HG02884 (cell line): ENCODE measurements at regions not wholly inside any gene's neighbourhood (a gene's known extent, or its start where the extent isn't known, plus 50 kb on each side); places are given as distances from the start of the nearest gene placed in this dataset.
"Not testable (repeated sequence)": the region's sequence is repeated elsewhere in the genome, so short reads cannot be mapped to it uniquely, and the experiment has no call there.

Experiments
- ATAC-seq: cut with Tn5 transposase; IDR thresholded peaks from one replicate; pipeline ENCODE4 v1.9.1; 2021; ENCODE audit warnings: mild to moderate bottlenecking, moderate library complexity; ENCODE audit not compliant: unreplicated experiment

DNA sequence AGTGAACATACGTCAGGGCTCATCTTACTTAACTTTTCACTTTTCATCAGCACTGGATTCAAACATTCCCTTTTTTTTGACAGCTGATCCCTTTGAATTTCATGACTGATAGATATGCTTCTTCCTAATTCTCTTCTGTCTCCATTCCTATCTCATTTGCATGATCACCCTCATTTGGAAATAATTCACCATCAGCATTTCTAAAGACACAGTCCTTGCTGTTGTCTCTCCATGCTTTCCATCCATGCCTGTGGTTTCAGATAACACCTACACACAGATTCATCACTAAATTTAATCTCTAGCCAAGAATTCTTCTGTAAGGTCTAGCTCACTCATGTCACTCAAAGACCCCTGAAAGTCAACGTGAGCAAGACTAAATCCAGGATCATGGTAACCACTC lies 228.4 kb upstream of the BTBD3 start:
- ATAC-seq = no peak

DNA sequence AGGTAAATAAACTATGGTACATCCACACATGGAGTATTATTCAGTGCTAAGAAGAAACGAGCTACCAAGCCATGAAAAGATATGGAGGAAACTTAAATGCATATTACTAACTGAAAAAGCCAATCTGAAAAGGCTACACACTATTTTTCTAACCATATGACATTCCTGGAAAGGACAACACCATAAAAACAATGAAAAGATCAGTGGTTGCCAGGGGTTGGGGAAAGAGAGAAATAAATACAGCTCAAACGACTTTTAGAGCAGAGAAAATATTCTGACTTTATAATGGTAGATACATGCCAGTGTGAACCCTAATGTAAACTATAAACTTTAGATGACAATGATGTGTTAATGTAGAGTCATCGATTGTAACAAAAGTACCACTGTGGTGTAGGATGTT lies 225.9 kb upstream of the BTBD3 start:
- ATAC-seq = no peak

DNA sequence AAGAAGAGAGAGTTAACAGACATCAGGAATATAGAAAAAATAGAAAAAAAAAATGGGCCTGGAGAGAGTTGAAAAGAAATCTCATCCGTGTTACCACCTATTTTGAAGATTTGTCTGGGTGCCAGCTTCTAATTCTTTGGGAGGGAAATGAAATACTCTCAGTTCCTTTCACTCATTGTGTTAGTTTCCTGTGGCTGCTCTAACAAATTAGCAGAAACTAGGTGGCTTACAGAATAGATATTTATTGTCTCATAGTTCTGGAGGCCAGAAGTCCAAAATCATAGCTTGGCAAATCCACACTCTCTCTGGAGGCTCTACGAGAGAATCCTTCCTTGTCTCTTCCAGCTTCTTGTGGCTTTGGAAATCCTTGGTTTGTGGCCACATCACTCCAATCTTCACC lies 225.1 kb upstream of the BTBD3 start:
- ATAC-seq = no peak

DNA sequence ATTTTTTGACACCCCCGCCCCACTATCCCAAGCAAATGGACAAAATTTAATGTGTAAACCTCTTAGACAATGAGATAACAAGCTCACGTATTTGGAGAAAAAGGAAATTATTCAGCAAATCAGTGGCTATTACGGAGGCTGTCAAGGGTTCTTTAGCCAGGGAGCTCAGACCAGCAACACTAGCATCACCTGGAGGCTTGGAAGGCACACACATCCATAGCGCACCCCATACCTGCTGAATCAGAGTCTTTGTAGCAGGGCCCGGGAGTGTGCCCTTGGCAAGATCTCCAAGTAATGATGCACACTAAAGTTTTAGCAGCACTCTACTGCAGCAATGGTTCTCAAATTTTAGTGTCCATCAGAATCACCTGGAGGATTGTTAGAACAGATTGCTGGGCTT lies 223.2 kb upstream of the BTBD3 start:
- no peak for ATAC-seq

DNA sequence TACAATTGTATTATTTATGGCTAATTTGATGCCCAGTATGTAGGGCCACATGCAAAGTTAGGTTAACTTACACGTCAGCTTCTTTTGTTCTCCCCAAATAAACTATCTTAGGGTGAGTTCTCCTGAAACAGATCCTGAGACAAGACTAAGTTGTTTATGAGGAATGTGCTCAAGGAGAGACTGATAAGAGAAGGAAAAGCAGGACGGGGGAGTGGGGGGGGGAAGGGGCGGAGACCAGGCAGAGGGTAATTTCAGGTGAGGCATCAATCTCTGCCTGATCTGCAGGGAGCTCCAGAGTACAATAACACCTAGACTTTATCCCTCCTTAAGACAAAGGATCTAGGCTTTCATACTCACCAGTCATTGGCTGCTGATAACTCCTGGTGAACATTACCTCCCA lies 220.6 kb upstream of the BTBD3 start:
- no peak for ATAC-seq

DNA sequence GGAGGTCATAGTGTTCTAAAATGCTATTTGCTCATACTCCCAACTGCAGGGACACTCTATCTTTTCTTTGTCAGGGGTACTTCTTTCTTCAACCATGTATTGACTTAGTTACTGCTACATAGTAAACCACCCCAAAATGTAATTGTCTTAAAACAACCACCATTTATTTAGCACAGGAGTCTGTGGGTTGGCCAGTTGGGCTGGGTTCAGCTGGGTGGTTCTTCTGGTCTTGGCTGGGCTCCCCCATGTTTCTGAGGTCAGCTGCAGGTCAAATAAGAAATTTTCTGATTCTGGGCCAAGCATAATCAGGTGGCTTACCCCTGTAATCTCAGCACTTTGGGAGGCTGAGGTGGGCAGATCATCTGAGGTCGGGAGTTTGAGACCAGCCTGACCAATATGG lies 220.0 kb upstream of the BTBD3 start:
- no peak for ATAC-seq

DNA sequence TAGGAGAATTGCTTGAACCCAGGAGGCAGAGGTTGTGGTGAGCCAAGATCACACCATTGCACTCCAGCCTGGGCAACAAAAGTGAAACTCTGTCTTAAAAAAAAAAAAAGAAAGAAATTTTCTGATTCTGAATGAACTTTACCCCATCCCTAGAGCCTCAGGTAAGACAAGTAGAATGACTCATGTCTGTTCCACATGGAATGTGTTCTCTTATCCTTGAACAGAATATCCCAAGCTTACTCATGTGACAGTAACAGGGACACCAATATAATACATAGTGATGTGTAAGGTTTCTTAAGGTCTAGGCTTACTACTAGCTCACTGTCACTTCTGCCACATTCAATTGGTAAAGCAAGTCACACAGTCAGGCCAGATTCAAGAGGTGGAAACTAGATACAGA lies 219.6 kb upstream of the BTBD3 start:
- ATAC-seq = no peak

DNA sequence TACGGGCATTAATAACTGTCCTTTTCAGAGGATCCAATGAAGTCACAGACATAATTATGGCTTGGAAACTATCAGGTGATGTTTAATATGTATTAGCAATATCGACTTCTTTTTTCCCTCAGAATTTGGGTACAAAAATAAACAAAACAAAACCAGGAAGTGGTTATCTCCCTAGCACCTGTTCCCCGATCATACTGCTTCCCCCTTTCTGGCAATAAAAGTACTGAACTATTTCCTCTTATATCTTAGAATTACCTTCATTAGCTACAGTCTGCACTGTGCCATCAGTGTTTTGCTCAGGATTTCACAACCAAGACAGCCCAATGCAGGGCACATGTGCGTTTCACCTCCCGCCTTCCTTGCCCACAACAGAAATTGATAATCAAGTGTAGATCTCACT lies 216.9 kb upstream of the BTBD3 start:
- ATAC-seq = no peak

DNA sequence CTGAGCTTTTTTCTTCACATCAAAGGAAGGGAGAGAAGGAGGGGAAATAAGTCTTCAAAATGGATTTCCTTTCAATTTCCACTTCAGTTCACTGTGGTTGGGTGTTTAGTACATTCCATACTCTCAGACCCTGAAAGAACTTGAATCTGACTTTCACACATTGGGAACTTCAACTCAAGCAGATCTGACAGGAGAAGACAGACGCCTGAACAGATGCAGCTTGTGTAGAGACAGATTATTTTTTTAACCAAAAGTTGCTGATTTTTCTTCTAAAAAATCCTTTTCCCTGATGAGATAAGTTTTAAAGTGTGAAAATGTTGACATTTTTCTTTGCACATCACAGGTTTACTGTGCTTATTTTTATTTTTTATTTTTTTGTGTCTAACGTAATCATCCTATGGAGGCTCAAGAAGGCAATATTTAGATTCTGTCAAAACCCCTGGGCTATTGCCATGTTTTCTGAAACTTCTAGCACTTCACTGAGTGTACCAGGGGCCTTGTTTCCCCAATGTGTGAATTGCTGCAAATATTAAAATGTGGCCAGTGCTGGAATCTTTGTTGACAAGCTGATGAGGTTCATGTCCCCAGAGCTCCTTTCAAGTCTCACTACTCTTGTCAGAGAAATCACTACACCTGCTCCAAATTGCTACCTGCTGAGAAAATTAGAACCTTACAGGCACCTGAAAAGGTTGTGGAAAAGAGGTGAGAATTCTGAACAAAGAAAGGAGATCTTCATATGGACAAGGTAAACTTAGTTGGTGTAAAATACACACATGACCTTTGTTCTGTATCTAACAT lies 214.8 kb upstream of the BTBD3 start:
- ATAC-seq = no peak

DNA sequence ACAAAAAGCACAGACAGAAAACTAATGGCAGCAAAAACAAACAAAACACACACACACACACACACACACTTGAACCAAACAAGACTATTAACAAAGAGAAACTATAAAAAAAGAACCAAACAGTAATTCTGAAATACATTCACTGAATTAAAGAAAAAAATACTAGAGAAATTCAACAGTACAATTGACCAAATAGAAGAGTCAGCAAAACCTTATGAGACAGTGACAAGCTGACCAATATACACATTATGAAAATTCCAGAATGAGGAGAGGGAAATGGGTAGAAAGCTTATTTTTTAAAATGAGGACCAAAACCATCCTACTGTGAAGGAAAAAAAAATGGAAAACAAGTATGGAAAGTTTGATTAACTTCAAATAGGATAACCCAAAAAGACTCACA lies 212.2 kb upstream of the BTBD3 start:
- no peak for ATAC-seq

DNA sequence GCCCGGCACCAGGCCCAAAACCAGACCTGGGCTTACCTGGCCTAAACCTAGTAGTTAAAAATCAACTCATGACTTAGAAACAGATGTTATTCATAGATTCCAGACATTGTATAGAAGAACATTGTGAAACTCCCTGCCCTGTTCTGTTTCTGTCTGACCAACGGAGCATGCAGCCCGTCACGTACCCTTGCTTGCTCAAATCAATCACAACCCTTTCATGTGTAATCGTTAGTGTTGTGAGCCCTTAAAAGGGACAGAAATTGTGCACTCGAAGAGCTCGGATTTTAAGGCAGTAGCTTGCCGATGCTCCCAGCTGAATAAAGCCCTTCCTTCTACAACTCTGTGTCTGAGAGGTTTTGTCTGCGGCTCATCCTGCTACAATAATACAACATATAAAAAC lies 209.5 kb upstream of the BTBD3 start:
- not testable (repeated sequence) for ATAC-seq

DNA sequence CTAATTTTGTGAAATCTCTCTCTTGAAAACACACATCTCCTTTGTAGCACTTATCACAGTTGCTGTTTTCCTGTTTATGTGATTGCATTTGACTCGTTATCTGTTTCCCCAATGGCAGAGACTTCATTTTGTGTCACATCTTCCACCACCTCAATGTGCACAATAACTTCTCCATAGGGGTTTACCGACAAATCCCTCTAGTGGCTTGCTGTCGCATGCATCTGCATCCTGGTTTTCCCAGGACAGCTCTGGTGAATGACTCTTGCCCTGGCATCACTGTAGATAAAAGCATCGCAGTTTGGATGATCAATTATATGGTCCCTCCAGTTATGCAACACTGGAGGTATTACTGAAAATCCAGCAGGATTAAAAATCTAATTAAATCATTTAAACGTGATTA lies 206.5 kb upstream of the BTBD3 start:
- no peak for ATAC-seq

DNA sequence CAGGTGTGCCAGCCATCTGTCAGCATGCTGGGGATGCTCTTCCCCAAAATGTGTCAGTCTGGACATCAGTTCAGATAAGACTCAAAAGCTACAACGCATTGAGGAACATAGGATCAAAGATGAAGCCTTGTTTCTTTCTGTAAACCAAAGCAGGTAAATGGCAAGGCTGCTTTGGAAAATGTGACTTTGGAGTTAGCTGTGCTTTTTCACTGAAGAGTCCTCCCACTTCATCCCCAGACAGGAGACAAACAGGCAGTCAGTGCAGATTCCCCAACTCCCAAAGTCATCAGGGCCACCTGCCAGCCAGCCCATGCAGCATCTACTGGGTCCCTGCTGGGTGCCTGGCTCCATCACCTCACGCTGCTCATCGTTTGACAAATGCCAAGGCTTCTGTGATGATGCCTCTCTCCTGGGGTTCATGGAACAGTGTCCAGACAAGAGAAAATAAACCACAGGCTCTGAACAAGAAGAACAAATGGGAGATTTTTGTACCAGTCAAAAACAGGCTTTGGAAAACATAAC lies 205.0 kb upstream of the BTBD3 start:
- no peak for ATAC-seq

DNA sequence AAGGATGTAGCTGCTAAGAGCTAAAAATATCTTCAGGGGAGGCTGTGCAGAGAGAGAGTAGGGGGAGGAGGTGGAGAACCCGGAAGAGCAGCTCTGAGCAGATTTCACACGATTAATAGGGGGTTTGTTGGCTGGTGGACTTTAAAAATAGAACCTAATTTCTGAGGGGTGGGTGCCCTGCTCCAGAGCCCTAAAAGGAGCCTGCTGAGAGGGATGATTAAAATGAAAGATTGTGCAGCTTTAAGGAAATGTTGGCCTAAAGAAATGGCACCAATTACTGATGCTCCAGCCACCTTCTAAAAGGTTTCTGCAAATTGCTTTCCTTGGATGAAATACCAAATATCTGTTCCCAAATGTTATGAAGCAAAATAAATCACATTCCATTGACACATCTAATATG lies 202.8 kb upstream of the BTBD3 start:
- ATAC-seq = no peak

DNA sequence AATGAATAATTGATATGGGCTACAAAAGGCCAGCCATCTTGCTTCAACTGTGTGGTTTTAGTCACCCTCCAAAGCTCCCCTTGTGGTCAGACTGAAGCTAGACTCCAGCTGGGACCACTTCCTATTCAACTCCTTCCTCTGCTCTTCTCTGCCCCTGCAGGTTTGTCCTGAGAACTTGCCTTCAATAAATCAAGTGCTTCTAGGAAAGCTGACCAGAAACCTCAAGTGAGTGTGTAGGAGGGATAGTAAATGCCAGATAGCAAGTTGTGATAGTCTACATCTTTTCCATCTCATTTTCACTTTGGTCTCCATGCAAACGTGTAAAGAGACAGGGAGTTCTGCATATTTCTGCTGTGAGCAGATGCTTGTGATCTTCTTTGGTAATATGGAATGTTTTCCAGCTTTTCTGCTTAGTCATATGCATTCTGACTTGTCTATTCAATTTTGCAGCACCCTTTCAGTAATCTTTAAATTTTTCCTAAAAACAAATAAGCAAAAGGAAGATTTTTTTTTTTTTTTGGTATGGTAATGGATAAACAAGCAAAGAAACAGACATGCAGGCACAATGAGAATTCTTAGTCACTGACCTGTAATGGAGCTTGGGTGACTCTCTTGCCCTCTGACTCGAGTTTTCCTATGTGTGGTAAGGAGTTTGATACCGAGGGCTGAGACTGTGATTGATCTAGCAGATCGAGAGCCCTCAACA lies 201.3 kb upstream of the BTBD3 start:
- ATAC-seq = no peak

DNA sequence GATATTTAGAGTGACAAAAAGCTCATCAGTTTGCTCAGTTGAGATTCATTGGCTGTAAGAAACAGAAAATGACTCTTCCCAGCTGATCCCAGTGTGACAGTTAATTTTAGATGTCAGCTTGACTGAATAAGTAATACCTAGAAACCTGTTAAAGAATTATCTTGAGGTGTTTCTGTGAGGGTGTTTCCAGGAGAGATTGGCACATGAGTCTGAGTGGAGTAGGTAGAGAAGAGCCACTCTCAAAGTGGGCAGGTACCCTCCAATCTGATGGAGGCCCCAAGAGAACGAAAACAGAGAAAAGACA lies 200.8 kb upstream of the BTBD3 start:
- no peak for ATAC-seq

DNA sequence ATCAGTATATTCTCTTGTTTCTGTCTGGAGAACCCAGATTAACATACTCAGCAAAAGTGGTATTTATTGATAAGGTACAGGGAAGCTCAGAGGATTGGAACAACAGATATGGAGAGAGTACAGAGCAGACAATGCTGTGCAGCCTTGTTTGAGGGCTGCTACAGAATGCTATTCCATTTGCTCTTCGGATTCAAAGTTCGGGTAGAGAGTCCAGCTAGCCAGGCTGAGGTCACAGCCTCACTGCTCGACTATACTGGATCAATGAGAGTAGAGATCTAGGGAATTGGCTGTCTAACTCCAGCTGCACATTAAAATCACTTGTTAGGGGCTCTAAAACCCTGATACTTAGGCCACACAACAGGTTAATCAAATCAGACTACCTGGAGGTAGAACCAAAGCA lies 200.1 kb upstream of the BTBD3 start:
- ATAC-seq = no peak

DNA sequence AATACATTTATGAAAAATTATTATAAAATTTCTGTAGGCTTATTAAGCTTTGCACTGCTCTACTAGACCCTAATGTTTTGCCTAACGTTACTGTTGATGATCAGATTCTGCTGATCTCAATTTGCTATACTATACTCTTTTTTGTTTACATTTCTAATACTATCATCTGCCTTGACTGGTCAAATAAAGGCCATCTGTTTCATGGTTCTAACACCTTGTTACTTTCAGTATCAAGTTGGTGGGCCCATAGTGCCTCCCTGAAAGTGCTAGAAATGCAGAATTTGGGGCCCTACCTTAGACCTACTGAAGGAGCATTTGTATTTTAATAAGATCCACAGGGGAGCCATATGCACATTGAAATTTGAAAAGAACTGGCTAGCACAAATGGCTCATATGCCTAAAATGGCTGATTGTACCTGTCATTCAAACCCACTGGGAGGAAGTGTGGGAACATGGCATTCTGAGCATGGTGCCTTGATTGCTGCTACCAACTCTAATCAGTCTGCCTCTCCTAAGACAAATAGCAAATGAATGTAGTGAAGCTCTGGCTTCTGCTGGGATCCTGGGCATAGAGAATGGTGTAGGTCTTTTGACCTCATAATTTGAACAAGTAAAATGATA lies 199.1 kb upstream of the BTBD3 start:
- no peak for ATAC-seq

DNA sequence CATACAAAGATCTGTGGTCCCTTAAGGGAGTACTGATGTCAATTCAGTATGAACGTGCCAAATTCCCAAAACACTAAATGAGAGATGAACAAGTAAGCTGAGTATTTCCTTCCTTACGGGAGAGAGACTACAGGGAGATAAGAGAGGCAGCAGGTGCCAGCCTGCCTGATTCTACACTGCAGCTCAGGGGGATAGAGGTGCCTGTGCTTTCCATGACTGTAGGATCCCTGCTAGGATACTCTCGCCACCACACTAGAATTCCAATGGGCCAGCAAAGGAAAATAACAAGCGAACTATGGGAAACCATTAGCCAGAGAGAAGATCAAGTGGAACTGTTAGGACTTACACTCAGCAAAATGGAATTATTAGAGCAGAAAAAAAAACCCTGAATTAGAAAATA lies 198.5 kb upstream of the BTBD3 start:
- ATAC-seq = no peak

DNA sequence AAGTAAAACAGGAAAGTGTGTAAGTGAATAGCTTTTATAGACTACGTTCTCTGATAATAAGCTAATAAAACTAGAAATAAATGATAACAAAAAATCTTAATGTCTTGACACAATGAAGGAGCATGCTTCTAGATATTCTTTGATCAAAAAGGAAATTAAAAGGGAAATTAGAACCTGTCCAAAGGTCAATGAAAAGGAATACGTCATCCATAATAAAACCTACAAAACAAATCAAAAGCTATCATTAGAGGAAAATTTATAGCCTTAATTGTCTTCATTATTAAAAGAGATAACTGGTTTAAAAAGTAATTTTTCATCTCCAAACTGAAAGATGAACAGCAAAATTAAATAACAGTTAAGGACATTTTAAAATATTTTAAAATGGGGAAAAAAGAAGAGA lies 196.3 kb upstream of the BTBD3 start:
- no peak for ATAC-seq

DNA sequence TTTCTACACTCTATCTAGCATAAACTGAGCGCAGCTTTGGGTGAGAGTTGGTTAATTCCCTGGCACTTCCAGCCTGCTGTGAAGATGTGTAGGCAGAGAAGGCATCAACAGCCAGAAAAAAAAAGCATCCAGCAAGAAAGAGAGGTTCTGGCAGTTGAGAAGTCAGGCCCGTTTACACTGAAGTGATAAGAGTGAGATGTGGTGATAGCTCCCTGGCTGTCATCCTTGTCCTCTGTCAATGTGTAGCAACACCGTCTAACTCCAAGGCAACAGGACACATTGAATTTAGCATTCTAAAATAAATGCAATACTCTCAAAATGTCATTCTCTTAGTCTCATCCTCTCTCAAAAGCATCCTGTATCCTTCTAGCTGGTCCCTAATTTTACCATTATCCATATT lies 193.6 kb upstream of the BTBD3 start:
- no peak for ATAC-seq

DNA sequence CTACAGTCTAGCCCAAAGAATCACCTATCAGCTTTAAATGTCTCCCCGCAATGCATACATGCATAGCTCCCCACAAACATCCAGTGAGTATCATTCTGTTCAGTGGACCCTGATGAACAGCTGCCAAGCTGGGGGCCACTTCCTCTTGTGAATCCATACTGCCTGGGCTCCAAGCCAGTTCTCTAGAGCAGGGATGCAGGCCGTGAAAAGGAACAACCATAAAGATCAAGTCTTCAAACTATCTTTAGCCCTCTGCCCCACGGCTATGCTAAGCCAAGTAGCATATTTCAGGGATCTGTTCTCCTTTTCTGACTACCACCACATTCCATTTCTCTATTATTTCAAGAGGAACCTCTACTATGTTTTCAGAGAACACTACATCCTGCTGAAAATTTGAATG lies 191.7 kb upstream of the BTBD3 start:
- ATAC-seq = no peak
